Smooth muscle cell (in vitro differentiated cells): ENCODE measurements at regions not wholly inside any gene's neighbourhood (a gene's known extent, or its start where the extent isn't known, plus 50 kb on each side); places are given as distances from the start of the nearest gene placed in this dataset.
"Not testable (repeated sequence)": the region's sequence is repeated elsewhere in the genome, so short reads cannot be mapped to it uniquely, and the experiment has no call there.

ENCODE experiments used
- DNase-seq: peaks from one replicate; lab custom pipeline; 2025; ENCODE audit not compliant: unreplicated experiment; lab: John Stamatoyannopoulos, UW
- H2AFZ ChIP-seq: fragments of 200-600 bp; sonication (generic); 2 replicates; pipeline ENCODE4 v1.6.0; 2016; ENCODE audit warnings: antibody characterized with exemption, low read depth, mild to moderate bottlenecking
- H3F3A ChIP-seq: fragments of 200-600 bp; sonication (generic); 2 replicates; pipeline ENCODE4 v1.6.0; 2017; ENCODE audit warnings: antibody characterized with exemption, low read depth
- H3K27ac ChIP-seq: fragments of 200-600 bp; sonication (generic); 2 replicates; pipeline ENCODE4 v1.5.1; 2016; ENCODE audit warnings: low read depth, mild to moderate bottlenecking
- H3K27me3 ChIP-seq: fragments of 200-600 bp; sonication (generic); 2 replicates; pipeline ENCODE4 v1.6.1; 2016; ENCODE audit warnings: low read depth, mild to moderate bottlenecking
- H3K36me3 ChIP-seq: fragments of 200-600 bp; sonication (generic); 2 replicates; pipeline ENCODE4 v1.5.1; 2016; ENCODE audit warnings: low read depth
- H3K4me1 ChIP-seq: fragments of 200-600 bp; sonication (generic); 2 replicates; pipeline ENCODE4 v1.5.1; 2016; ENCODE audit warnings: low read depth
- H3K4me2 ChIP-seq: fragments of 200-600 bp; sonication (generic); 2 replicates; pipeline ENCODE4 v1.6.0; 2016; ENCODE audit warnings: mild to moderate bottlenecking
- H3K4me3 ChIP-seq: fragments of 200-600 bp; sonication (generic); 2 replicates; pipeline ENCODE4 v1.5.1; 2016; ENCODE audit warnings: mild to moderate bottlenecking
- H3K79me2 ChIP-seq: fragments of 200-600 bp; sonication (generic); 2 replicates; pipeline ENCODE4 v1.6.0; 2016; ENCODE audit warnings: low read depth, mild to moderate bottlenecking
- H3K9ac ChIP-seq: fragments of 200-600 bp; sonication (generic); 2 replicates; pipeline ENCODE4 v1.6.0; 2016; ENCODE audit warnings: low read depth
- H3K9me3 ChIP-seq: fragments of 200-600 bp; sonication (generic); replicated peaks from 2 replicates; pipeline ENCODE4 v1.5.1; 2016; ENCODE audit warnings: low read depth
- H4K20me1 ChIP-seq: fragments of 200-600 bp; sonication (generic); 2 replicates; pipeline ENCODE4 v1.6.0; 2016; ENCODE audit warnings: low read depth
- CTCF ChIP-seq: fragments of 200-600 bp; sonication (generic); IDR thresholded peaks from 2 replicates; pipeline ENCODE4 v1.5.1; 2017; ENCODE audit warnings: borderline replicate concordance, mild to moderate bottlenecking, antibody characterized with exemption; ENCODE audit not compliant: insufficient read depth, poor library complexity, severe bottlenecking
- WGBS: methylation state at CpG from one replicate; pipeline ENCODE4 v1.1.7; 2016; ENCODE audit warnings: low lambda C conversion rate; 5-methylcytosine and 5-hydroxymethylcytosine counted together

- DNase-seq: no peak
- H3K79me2 ChIP-seq: no peaks in the 10 kb centered on the region
- no peak for TF ChIP-seq CTCF
- no peak overlapping the region for H3K9ac ChIP-seq
- H3K4me2 ChIP-seq: no peak overlapping the region
- H3F3A ChIP-seq: no peaks in the 10 kb centered on the region
- no peaks in the 10 kb centered on the region for H3K36me3 ChIP-seq
- no peaks in the 10 kb centered on the region for H4K20me1 ChIP-seq
- WGBS: 86% methylated on average over 4 of the region's 4 CpGs
- H3K9me3 ChIP-seq: no peaks in the 10 kb centered on the region
- H3K4me3 ChIP-seq: no peak overlapping the region
- H3K27ac ChIP-seq: no peak overlapping the region
- H3K4me1 ChIP-seq: no peaks in the 10 kb centered on the region
- H2AFZ ChIP-seq: no peak overlapping the region
- no peaks in the 10 kb centered on the region for H3K27me3 ChIP-seq
Measured at GRCh38 chr11:122406466-122406865, 249.1 kb upstream of the UBASH3B start.

GRCh38 chr11:122405547-122406341 is 249.8 kb upstream of the UBASH3B start:
- Histone ChIP-seq H4K20me1 (no peaks in the 10 kb centered on the region), H3K9me3 (no peaks in the 10 kb centered on the region), H3K27me3 (no peaks in the 10 kb centered on the region), H3K4me2 (no peak overlapping the region), H3F3A (no peaks in the 10 kb centered on the region), H2AFZ (no peak overlapping the region), H3K27ac (no peak overlapping the region), H3K4me3 (no peak overlapping the region), H3K9ac (no peak overlapping the region), H3K36me3 (no peaks in the 10 kb centered on the region), H3K79me2 (no peaks in the 10 kb centered on the region), H3K4me1 (no peaks in the 10 kb centered on the region)
- TF ChIP-seq CTCF: no peak
- no peak for DNase-seq
- WGBS: 78% methylated on average over 5 of the region's 5 CpGs

GRCh38 chr11:122404571-122404970 is 251.0 kb upstream of the UBASH3B start:
- Histone ChIP-seq H3K27me3 (no peaks in the 10 kb centered on the region), H3F3A (no peaks in the 10 kb centered on the region), H2AFZ (no peak overlapping the region), H3K4me3 (no peak overlapping the region), H4K20me1 (no peaks in the 10 kb centered on the region), H3K9ac (no peak overlapping the region), H3K4me2 (no peak overlapping the region), H3K4me1 (no peaks in the 10 kb centered on the region), H3K36me3 (no peaks in the 10 kb centered on the region), H3K27ac (no peak overlapping the region), H3K9me3 (no peaks in the 10 kb centered on the region), H3K79me2 (no peaks in the 10 kb centered on the region)
- no peak for TF ChIP-seq CTCF
- DNase-seq: no peak

- H3K36me3 ChIP-seq, H3F3A ChIP-seq, H3K4me3 ChIP-seq, H3K79me2 ChIP-seq, H3K9me3 ChIP-seq, H2AFZ ChIP-seq, H3K27ac ChIP-seq, H3K27me3 ChIP-seq, H3K9ac ChIP-seq, H3K4me1 ChIP-seq, DNase-seq, H3K4me2 ChIP-seq, H4K20me1 ChIP-seq: not testable (repeated sequence)
- WGBS: 59% methylated on average over 5 of the region's 5 CpGs
Measured at GRCh38 chr11:122401581-122401980, 253.9 kb upstream of the UBASH3B start.
